Nephron progenitor cell (in vitro differentiated cells): ENCODE measurements at regions not wholly inside any gene's neighbourhood (a gene's known extent, or its start where the extent isn't known, plus 50 kb on each side); places are given as distances from the start of the nearest gene placed in this dataset.

ENCODE experiments used
- DNase-seq: peaks from one replicate; pipeline ENCODE4 v3.0.0; 2021
- H3K27ac Mint-ChIP-seq: 2 replicates; pipeline ENCODE4 v1.8.0; 2021; ENCODE audit warnings: mild to moderate bottlenecking, moderate library complexity, mixed read lengths
- H3K27me3 Mint-ChIP-seq: 2 replicates; pipeline ENCODE4 v1.8.0; 2021; ENCODE audit warnings: mild to moderate bottlenecking, low read depth, mixed read lengths; ENCODE audit not compliant: poor library complexity
- H3K36me3 Mint-ChIP-seq: 2 replicates; pipeline ENCODE4 v1.8.0; 2021; ENCODE audit warnings: low read depth, mixed read lengths
- H3K4me1 Mint-ChIP-seq: 2 replicates; pipeline ENCODE4 v1.8.0; 2021; ENCODE audit warnings: mixed read lengths
- H3K4me3 Mint-ChIP-seq: 2 replicates; pipeline ENCODE4 v1.8.0; 2021; ENCODE audit warnings: mild to moderate bottlenecking, moderate library complexity, mixed read lengths
- H3K9me3 Mint-ChIP-seq: 2 replicates; pipeline ENCODE4 v1.8.0; 2021; ENCODE audit warnings: mild to moderate bottlenecking, moderate library complexity, mixed read lengths
- CTCF ChIP-seq: fragments of 200-600 bp; sonication (generic); IDR thresholded peaks from 2 replicates; pipeline ENCODE4 v1.5.0; 2021; ENCODE audit warnings: antibody characterized with exemption

DNA sequence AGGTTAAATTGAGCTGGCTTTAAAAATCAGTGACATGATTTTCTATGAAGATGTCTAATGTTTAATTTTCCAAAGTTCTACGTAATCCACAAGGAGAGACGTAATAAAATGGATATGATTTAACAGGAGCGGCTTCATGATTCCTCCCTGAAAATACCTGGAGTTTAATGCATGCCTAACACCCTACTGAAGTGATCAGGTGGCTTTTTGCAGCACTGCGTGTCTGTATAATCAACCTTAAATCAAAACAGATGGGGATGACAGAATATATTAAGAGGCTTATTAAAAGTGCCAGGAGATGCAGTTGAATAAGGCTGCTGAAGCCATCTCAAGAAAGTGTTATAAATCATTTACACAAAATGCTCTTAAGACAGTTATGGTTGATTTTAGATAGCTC, 112.4 kb upstream of the TLR3 start:
- peaks cover 5% of the 10 kb centered on the region for H3K36me3 Mint-ChIP-seq
- no peak for DNase-seq
- peaks cover 23% of the 10 kb centered on the region for H3K4me1 Mint-ChIP-seq
- H3K4me3 Mint-ChIP-seq, result no peak overlapping the region
- no peak for TF ChIP-seq CTCF
- H3K9me3 Mint-ChIP-seq, result peaks cover 20% of the 10 kb centered on the region
- H3K27me3 Mint-ChIP-seq, result no peaks in the 10 kb centered on the region
- no peak overlapping the region for H3K27ac Mint-ChIP-seq

- Mint-ChIP-seq H3K27ac (no peak overlapping the region), H3K36me3 (peaks cover 5% of the 10 kb centered on the region), H3K27me3 (no peaks in the 10 kb centered on the region), H3K4me3 (no peak overlapping the region), H3K9me3 (peaks cover 20% of the 10 kb centered on the region), H3K4me1 (peaks cover 23% of the 10 kb centered on the region)
- TF ChIP-seq CTCF, result no peak
- DNase-seq, result no peak
These were observed 110.7 kb upstream of the TLR3 start for GRCh38 chr4:185958094-185958747.

- H3K36me3 Mint-ChIP-seq, result no peaks in the 10 kb centered on the region
- peaks cover 13% of the 10 kb centered on the region for H3K4me1 Mint-ChIP-seq
- peaks cover 26% of the 10 kb centered on the region for H3K9me3 Mint-ChIP-seq
- peak overlapping the region; percentile 77 for H3K27ac Mint-ChIP-seq
- H3K27me3 Mint-ChIP-seq, result peaks cover 4% of the 10 kb centered on the region
- H3K4me3 Mint-ChIP-seq, result no peak overlapping the region
- TF ChIP-seq CTCF, result no peak
- no peak for DNase-seq
These were observed 103.3 kb upstream of the TLR3 start for GRCh38 chr4:185965426-185966384.

- no peak overlapping the region for H3K27ac Mint-ChIP-seq
- DNase-seq, result no peak
- peaks cover 8% of the 10 kb centered on the region for H3K27me3 Mint-ChIP-seq
- H3K36me3 Mint-ChIP-seq, result no peaks in the 10 kb centered on the region
- peaks cover 20% of the 10 kb centered on the region for H3K9me3 Mint-ChIP-seq
- H3K4me3 Mint-ChIP-seq, result no peak overlapping the region
- TF ChIP-seq CTCF, result no peak
- peaks cover 13% of the 10 kb centered on the region for H3K4me1 Mint-ChIP-seq
These were observed 102.4 kb upstream of the TLR3 start for GRCh38 chr4:185966549-185966948.

GRCh38 chr4:185966997-185967775, 101.8 kb upstream of the TLR3 start:
- Mint-ChIP-seq H3K27ac (no peak overlapping the region), H3K9me3 (peaks cover 20% of the 10 kb centered on the region), H3K4me1 (peaks cover 13% of the 10 kb centered on the region), H3K36me3 (no peaks in the 10 kb centered on the region), H3K4me3 (no peak overlapping the region), H3K27me3 (peaks cover 8% of the 10 kb centered on the region)
- no peak for DNase-seq
- no peak for TF ChIP-seq CTCF
